ENCODE measurements at regions not wholly inside any gene's neighbourhood (a gene's known extent, or its start where the extent isn't known, plus 50 kb on each side); places are given as distances from the start of the nearest gene placed in this dataset.

DNA sequence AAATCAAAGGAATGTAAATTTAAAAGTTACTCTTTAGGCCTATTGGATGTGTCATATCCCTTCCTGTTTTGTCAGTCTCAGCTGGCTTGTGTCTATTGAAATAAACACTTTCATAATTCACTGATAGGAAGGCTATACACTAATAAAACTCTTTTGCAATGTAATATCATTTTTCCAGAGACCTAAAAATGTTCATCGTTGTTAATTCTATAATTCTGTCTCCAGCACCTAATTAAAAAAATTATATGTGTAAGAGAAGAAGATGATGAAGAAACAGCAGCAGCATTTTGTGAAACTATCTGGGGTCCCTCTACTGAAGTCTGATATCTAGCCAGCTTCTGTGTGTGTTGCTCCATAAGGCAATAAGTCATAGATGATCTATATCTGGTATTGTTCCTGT, 602.7 kb downstream of the ETV1 start:
- TF ChIP-seq, protein P1, sequence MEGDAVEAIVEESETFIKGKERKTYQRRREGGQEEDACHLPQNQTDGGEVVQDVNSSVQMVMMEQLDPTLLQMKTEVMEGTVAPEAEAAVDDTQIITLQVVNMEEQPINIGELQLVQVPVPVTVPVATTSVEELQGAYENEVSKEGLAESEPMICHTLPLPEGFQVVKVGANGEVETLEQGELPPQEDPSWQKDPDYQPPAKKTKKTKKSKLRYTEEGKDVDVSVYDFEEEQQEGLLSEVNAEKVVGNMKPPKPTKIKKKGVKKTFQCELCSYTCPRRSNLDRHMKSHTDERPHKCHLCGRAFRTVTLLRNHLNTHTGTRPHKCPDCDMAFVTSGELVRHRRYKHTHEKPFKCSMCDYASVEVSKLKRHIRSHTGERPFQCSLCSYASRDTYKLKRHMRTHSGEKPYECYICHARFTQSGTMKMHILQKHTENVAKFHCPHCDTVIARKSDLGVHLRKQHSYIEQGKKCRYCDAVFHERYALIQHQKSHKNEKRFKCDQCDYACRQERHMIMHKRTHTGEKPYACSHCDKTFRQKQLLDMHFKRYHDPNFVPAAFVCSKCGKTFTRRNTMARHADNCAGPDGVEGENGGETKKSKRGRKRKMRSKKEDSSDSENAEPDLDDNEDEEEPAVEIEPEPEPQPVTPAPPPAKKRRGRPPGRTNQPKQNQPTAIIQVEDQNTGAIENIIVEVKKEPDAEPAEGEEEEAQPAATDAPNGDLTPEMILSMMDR (IDR thresholded peaks at IDR 0.05), result no peak
- no peak for TF ChIP-seq ZFX (IDR thresholded peaks at IDR 0.05; ENCODE audit: borderline replicate concordance)

All from 22Rv1 (cell line).